CD4-positive, alpha-beta T cell (primary cell): ENCODE measurements at regions not wholly inside any gene's neighbourhood (a gene's known extent, or its start where the extent isn't known, plus 50 kb on each side); places are given as distances from the start of the nearest gene placed in this dataset.

ENCODE experiments used
- ATAC-seq: fragments of 200-7000 bp; cut with Tn5 transposase; one replicate; pipeline ENCODE4 v1.10.0; 2022; ENCODE audit warnings: mild to moderate bottlenecking; ENCODE audit not compliant: poor library complexity
- CTCF ChIA-PET: fragments of 350-600 bp; sonication (Branson Sonifier 250); formaldehyde crosslinking; loops from one replicate; lab custom pipeline; 2021; ENCODE audit warnings: antibody characterized with exemption, inconsistent platforms; lab: Charles Lee
- POLR2A ChIA-PET: fragments of 350-600 bp; sonication (Branson Sonifier 250); formaldehyde crosslinking; loops from one replicate; lab custom pipeline; 2021; ENCODE audit warnings: antibody characterized with exemption, inconsistent platforms; lab: Charles Lee
- DNase-seq, 14 experiments: peaks; one replicate each; pipeline ENCODE4 v3.0.0-alpha.2; 2013 to 2020; ENCODE audit warnings: mixed read lengths in 2 of 14
- H3K27ac ChIP-seq, 2 donors: one replicate each; pipeline versions ENCODE4 v1.5.1 to v1.7.0; 2013; ENCODE audit warnings: low read length in 2 of 2, low read depth in 1 of 2, mild to moderate bottlenecking in 1 of 2
- H3K27me3 ChIP-seq, 2 experiments: 1 replicate in 1 of 2; 2 replicates in 1 of 2; pipeline versions ENCODE4 v1.6.1 to v1.7.0; 2013; ENCODE audit warnings: low read length in 2 of 2, control low read depth in 1 of 2, mild to moderate bottlenecking in 1 of 2, moderate library complexity in 1 of 2; ENCODE audit not compliant: insufficient read depth in 2 of 2, control insufficient read depth in 1 of 2
- H3K36me3 ChIP-seq: one replicate; pipeline ENCODE4 v1.6.1; 2013; ENCODE audit warnings: low read length, control low read depth; ENCODE audit not compliant: insufficient read depth
- H3K4me1 ChIP-seq: one replicate; pipeline ENCODE4 v1.6.1; 2013; ENCODE audit warnings: low read length, control low read depth; ENCODE audit not compliant: insufficient read depth
- H3K4me3 ChIP-seq: one replicate; pipeline ENCODE4 v1.5.1; 2013; ENCODE audit warnings: mild to moderate bottlenecking, low read length, moderate library complexity
- H3K9me3 ChIP-seq, 2 experiments: 1 replicate in 1 of 2; 2 replicates in 1 of 2; pipeline versions ENCODE4 v1.6.1 to v1.7.0; 2013; ENCODE audit warnings: low read length in 2 of 2, mild to moderate bottlenecking in 2 of 2, control low read depth in 1 of 2, moderate library complexity in 1 of 2; ENCODE audit not compliant: control insufficient read depth in 1 of 2, insufficient read depth in 1 of 2
- H3K27ac Mint-ChIP-seq: one replicate; pipeline ENCODE4 v1.8.0; 2020; ENCODE audit warnings: mixed read lengths
- H3K27me3 Mint-ChIP-seq: one replicate; pipeline ENCODE4 v1.8.0; 2021; ENCODE audit warnings: mixed read lengths
- H3K36me3 Mint-ChIP-seq: one replicate; pipeline ENCODE4 v1.8.0; 2021; ENCODE audit warnings: low read depth, mixed read lengths
- H3K4me1 Mint-ChIP-seq: one replicate; pipeline ENCODE4 v1.8.0; 2021; ENCODE audit warnings: low read depth, mixed read lengths
- H3K4me3 Mint-ChIP-seq: one replicate; pipeline ENCODE4 v1.8.0; 2020; ENCODE audit warnings: mild to moderate bottlenecking, mixed read lengths
- H3K9me3 Mint-ChIP-seq: one replicate; pipeline ENCODE4 v1.8.0; 2020; ENCODE audit warnings: mixed read lengths
- CTCF ChIP-seq: fragments of 200-600 bp; IDR thresholded peaks from one replicate; pipeline ENCODE4 v1.8.0; 2022; ENCODE audit warnings: antibody characterized with exemption, mild to moderate bottlenecking
- intact Hi-C, 2 experiments: fragments of 100-400 bp; cut with DNase I in 1 of 2; cut with micrococcal nuclease in 1 of 2; formaldehyde crosslinking; loops; one replicate each; pipeline versions ENCODE4 v1.15.1 to v1.9.0; 2023 to 2025; cut with DNase I, micrococcal nuclease

GRCh38 chr2:12261986-12262680 is 454.6 kb upstream of the TRIB2 start:
- no peak for TF ChIP-seq CTCF
- Histone ChIP-seq H3K4me1 (peaks cover 12% of the 10 kb centered on the region), H3K27me3 (no peaks in the 10 kb centered on the region), H3K4me3 (no peak overlapping the region), H3K27ac (peak overlapping the region in 1 of 2 donors; percentile 3), H3K36me3 (no peaks in the 10 kb centered on the region), H3K9me3 (no peaks in the 10 kb centered on the region)
- Mint-ChIP-seq H3K27ac (peak overlapping the region; percentile 73), H3K27me3 (no peaks in the 10 kb centered on the region), H3K4me3 (no peak overlapping the region), H3K4me1 (peaks cover 41% of the 10 kb centered on the region), H3K36me3 (no peaks in the 10 kb centered on the region), H3K9me3 (no peaks in the 10 kb centered on the region)
- ChIA-PET POLR2A (interaction anchor here (1.1 kb wide), 1 partner anchor 9 kb away, joined by 3 read pairs; no protein-coding TSS in a partner anchor), CTCF (no interaction called here)
- intact Hi-C loops, result no loop called here
- ATAC-seq, result no peak
- DNase-seq, result no peak

- peak overlapping the region in 1 of 2 donors; percentile 3 for H3K27ac ChIP-seq
- intact Hi-C loops, result no loop called here
- H3K4me3 ChIP-seq, result no peak overlapping the region
- Mint-ChIP-seq H3K4me1 (peaks cover 41% of the 10 kb centered on the region), H3K4me3 (no peak overlapping the region), H3K27ac (peak overlapping the region; percentile 73), H3K27me3 (no peaks in the 10 kb centered on the region), H3K36me3 (no peaks in the 10 kb centered on the region), H3K9me3 (no peaks in the 10 kb centered on the region)
- no peaks in the 10 kb centered on the region for H3K9me3 ChIP-seq
- ChIA-PET CTCF (no interaction called here), POLR2A (interaction anchor here (1.1 kb wide), 1 partner anchor 9 kb away, joined by 3 read pairs; no protein-coding TSS in a partner anchor)
- peak in 4 of 14 experiments; percentile 2 to 38 (median 25) for DNase-seq
- TF ChIP-seq CTCF, result no peak
- no peaks in the 10 kb centered on the region for H3K27me3 ChIP-seq
- H3K36me3 ChIP-seq, result no peaks in the 10 kb centered on the region
- peaks cover 12% of the 10 kb centered on the region for H3K4me1 ChIP-seq
- peak; percentile 48 for ATAC-seq
Measured at GRCh38 chr2:12262681-12263436, 453.9 kb upstream of the TRIB2 start.

GRCh38 chr2:12263730-12264129 is 453.0 kb upstream of the TRIB2 start:
- no peaks in the 10 kb centered on the region for H3K9me3 Mint-ChIP-seq
- no peaks in the 10 kb centered on the region for H3K27me3 Mint-ChIP-seq
- no peaks in the 10 kb centered on the region for H3K36me3 ChIP-seq
- peaks cover 41% of the 10 kb centered on the region for H3K4me1 Mint-ChIP-seq
- no peaks in the 10 kb centered on the region for H3K9me3 ChIP-seq
- no peak for ATAC-seq
- H3K36me3 Mint-ChIP-seq, result no peaks in the 10 kb centered on the region
- H3K4me3 Mint-ChIP-seq, result no peak overlapping the region
- peaks cover 12% of the 10 kb centered on the region for H3K4me1 ChIP-seq
- intact Hi-C loops, result no loop called here
- peak overlapping the region; percentile 73 for H3K27ac Mint-ChIP-seq
- no peak overlapping the region for H3K4me3 ChIP-seq
- H3K27ac ChIP-seq, result no peak overlapping the region
- no peaks in the 10 kb centered on the region for H3K27me3 ChIP-seq
- ChIA-PET CTCF (no interaction called here), POLR2A (no interaction called here)
- DNase-seq, result no peak
- TF ChIP-seq CTCF, result no peak
